T-helper 17 cell (primary cell): ENCODE measurements at regions not wholly inside any gene's neighbourhood (a gene's known extent, or its start where the extent isn't known, plus 50 kb on each side); places are given as distances from the start of the nearest gene placed in this dataset.

Source experiments
- ATAC-seq: fragments of 150-1000 bp; cut with Tn5 transposase; 2 replicates; pipeline ENCODE4 v1.10.0; 2021; ENCODE audit warnings: mild to moderate bottlenecking, moderate library complexity
- DNase-seq, 3 donors: peaks; one replicate each; pipeline versions ENCODE4 v3.0.0 to v3.0.0-alpha.2; 2020 to 2021
- H3K9me3 ChIP-seq: one replicate; pipeline ENCODE4 v1.7.0; 2013; ENCODE audit warnings: low read length, mild to moderate bottlenecking; ENCODE audit not compliant: control insufficient read depth, poor library complexity, severe bottlenecking
- H3K27ac Mint-ChIP-seq: one replicate; pipeline ENCODE4 v1.8.0; 2022; ENCODE audit warnings: mild to moderate bottlenecking, moderate library complexity, mixed read lengths
- H3K27me3 Mint-ChIP-seq: one replicate; pipeline ENCODE4 v1.8.0; 2022; ENCODE audit warnings: mixed read lengths
- H3K36me3 Mint-ChIP-seq: one replicate; pipeline ENCODE4 v1.8.0; 2022; ENCODE audit warnings: low read depth, mixed read lengths
- H3K4me1 Mint-ChIP-seq: one replicate; pipeline ENCODE4 v1.8.0; 2022; ENCODE audit warnings: mild to moderate bottlenecking, mixed read lengths
- H3K4me3 Mint-ChIP-seq: one replicate; pipeline ENCODE4 v1.8.0; 2022; ENCODE audit warnings: mild to moderate bottlenecking, moderate library complexity, mixed read lengths

GRCh38 chr7:86222806-86223205 lies 420.9 kb upstream of the GRM3 start:
- Mint-ChIP-seq H3K4me3 (no peak overlapping the region), H3K27ac (no peak overlapping the region), H3K4me1 (no peaks in the 10 kb centered on the region), H3K36me3 (no peaks in the 10 kb centered on the region), H3K27me3 (no peaks in the 10 kb centered on the region)
- no peaks in the 10 kb centered on the region for H3K9me3 ChIP-seq
- DNase-seq (no peak), ATAC-seq (no peak)

DNA sequence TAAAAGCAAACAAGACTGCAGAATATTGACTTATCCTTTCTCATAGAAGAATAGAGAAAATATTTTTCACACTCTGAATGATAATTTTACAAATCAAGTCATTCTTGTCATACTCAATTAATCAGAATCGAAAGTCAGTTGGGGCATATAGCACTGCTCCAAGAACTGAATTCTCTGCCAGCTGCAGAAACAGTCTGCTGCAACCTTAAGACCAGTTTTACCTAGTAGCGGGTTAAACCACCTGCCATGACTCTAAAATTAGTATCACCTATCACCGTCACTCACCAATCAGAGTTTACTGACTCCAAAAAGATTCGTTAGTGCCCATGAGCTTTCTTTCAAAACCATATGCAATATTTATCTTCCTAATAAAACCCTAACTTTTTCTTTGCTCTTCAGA lies 429.0 kb upstream of the GRM3 start:
- no peaks in the 10 kb centered on the region for H3K9me3 ChIP-seq
- H3K27me3 Mint-ChIP-seq: no peaks in the 10 kb centered on the region
- DNase-seq: no peak
- H3K4me3 Mint-ChIP-seq: no peak overlapping the region
- H3K27ac Mint-ChIP-seq: no peak overlapping the region
- ATAC-seq: no peak
- no peaks in the 10 kb centered on the region for H3K4me1 Mint-ChIP-seq
- H3K36me3 Mint-ChIP-seq: no peaks in the 10 kb centered on the region

- Mint-ChIP-seq H3K27me3 (no peaks in the 10 kb centered on the region), H3K4me1 (no peaks in the 10 kb centered on the region), H3K36me3 (no peaks in the 10 kb centered on the region), H3K4me3 (no peak overlapping the region), H3K27ac (no peak overlapping the region)
- ATAC-seq (no peak), DNase-seq (no peak)
- no peaks in the 10 kb centered on the region for H3K9me3 ChIP-seq
Observed at GRCh38 chr7:86212976-86213375, 430.7 kb upstream of the GRM3 start.

- H3K27ac Mint-ChIP-seq: no peak overlapping the region
- DNase-seq: no peak
- H3K27me3 Mint-ChIP-seq: no peaks in the 10 kb centered on the region
- H3K4me3 Mint-ChIP-seq: no peak overlapping the region
- no peaks in the 10 kb centered on the region for H3K4me1 Mint-ChIP-seq
- H3K36me3 Mint-ChIP-seq: no peaks in the 10 kb centered on the region
- ATAC-seq: no peak
- H3K9me3 ChIP-seq: no peaks in the 10 kb centered on the region
Observed at GRCh38 chr7:86209036-86209435, 434.7 kb upstream of the GRM3 start.

GRCh38 chr7:86207740-86208139 lies 436.0 kb upstream of the GRM3 start:
- H3K36me3 Mint-ChIP-seq: no peaks in the 10 kb centered on the region
- no peak overlapping the region for H3K4me3 Mint-ChIP-seq
- H3K27me3 Mint-ChIP-seq: no peaks in the 10 kb centered on the region
- DNase-seq (no peak), ATAC-seq (no peak)
- H3K9me3 ChIP-seq: no peaks in the 10 kb centered on the region
- no peaks in the 10 kb centered on the region for H3K4me1 Mint-ChIP-seq
- H3K27ac Mint-ChIP-seq: peak overlapping the region; percentile 24

DNA sequence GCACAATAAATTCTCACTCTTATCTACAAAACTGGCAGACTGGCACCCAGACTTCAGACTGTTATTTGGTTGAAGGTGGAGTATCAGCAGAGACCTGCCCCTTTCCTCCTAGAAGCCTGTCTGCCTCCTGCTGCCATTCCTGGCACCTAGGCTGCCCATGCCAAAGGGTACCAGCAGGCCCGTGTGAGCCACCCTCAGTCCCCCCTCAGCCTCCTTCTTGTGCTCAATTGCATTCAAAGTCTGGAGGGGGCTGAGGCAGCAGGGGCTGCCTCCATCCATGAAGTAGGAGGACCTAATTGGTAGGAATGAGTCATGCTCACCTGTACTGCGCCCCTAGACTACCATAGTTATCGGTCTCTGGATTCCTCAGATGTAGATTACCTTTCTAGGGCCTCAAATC lies 440.9 kb upstream of the GRM3 start:
- Mint-ChIP-seq H3K4me3 (no peak overlapping the region), H3K4me1 (no peaks in the 10 kb centered on the region), H3K27me3 (no peaks in the 10 kb centered on the region), H3K36me3 (no peaks in the 10 kb centered on the region), H3K27ac (no peak overlapping the region)
- no peak for ATAC-seq
- DNase-seq: no peak
- no peaks in the 10 kb centered on the region for H3K9me3 ChIP-seq

GRCh38 chr7:86201767-86202166 lies 441.9 kb upstream of the GRM3 start:
- H3K27me3 Mint-ChIP-seq: no peaks in the 10 kb centered on the region
- H3K27ac Mint-ChIP-seq: no peak overlapping the region
- H3K36me3 Mint-ChIP-seq: no peaks in the 10 kb centered on the region
- DNase-seq (no peak), ATAC-seq (no peak)
- no peaks in the 10 kb centered on the region for H3K4me1 Mint-ChIP-seq
- H3K9me3 ChIP-seq: no peaks in the 10 kb centered on the region
- H3K4me3 Mint-ChIP-seq: no peak overlapping the region

DNA sequence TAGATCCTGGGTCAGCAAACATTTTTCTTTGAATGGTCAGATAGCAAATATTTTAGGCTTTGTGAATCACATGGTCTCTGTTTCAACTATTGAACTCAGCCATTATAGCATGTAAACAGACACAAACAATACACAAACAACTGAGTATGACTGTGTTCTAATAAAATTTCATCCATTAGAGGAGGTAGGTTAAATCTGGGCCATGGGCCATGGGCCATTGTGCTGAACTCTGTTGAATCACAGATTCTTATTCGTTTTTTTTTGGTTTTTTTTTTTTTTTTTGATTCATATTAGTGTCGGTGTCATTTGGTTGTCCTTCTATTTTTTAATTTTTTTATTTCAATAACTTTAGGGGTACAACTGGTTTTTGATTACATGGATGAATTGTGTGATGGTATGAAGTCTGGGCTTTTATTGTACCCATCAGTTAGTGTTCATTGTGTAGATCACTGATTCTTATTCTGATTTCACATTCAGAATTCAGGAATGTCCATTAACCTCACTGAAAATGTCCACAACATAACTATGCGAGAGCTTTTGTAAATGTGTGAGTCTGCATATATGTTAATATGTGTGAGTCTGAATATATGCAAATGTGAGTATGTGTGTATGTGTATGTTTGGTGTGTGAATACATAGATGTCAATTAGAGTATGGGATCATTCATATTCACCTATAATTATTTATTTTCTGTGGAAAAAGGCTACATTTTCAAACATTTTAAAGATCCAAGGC lies 443.7 kb upstream of the GRM3 start:
- no peak for DNase-seq
- no peaks in the 10 kb centered on the region for H3K4me1 Mint-ChIP-seq
- H3K27ac Mint-ChIP-seq: no peak overlapping the region
- ATAC-seq: no peak
- no peak overlapping the region for H3K4me3 Mint-ChIP-seq
- no peaks in the 10 kb centered on the region for H3K9me3 ChIP-seq
- no peaks in the 10 kb centered on the region for H3K36me3 Mint-ChIP-seq
- H3K27me3 Mint-ChIP-seq: no peaks in the 10 kb centered on the region

GRCh38 chr7:86190351-86190750 lies 453.4 kb upstream of the GRM3 start:
- H3K36me3 Mint-ChIP-seq: no peaks in the 10 kb centered on the region
- ATAC-seq: no peak
- H3K27ac Mint-ChIP-seq: no peak overlapping the region
- H3K4me3 Mint-ChIP-seq: no peak overlapping the region
- DNase-seq: no peak
- H3K27me3 Mint-ChIP-seq: no peaks in the 10 kb centered on the region
- H3K9me3 ChIP-seq: no peaks in the 10 kb centered on the region
- H3K4me1 Mint-ChIP-seq: no peaks in the 10 kb centered on the region

GRCh38 chr7:86181474-86181873 lies 462.2 kb upstream of the GRM3 start:
- DNase-seq (no peak), ATAC-seq (no peak)
- H3K9me3 ChIP-seq: no peaks in the 10 kb centered on the region
- H3K4me3 Mint-ChIP-seq: no peak overlapping the region
- H3K27ac Mint-ChIP-seq: no peak overlapping the region
- no peaks in the 10 kb centered on the region for H3K4me1 Mint-ChIP-seq
- no peaks in the 10 kb centered on the region for H3K27me3 Mint-ChIP-seq
- no peaks in the 10 kb centered on the region for H3K36me3 Mint-ChIP-seq

DNA sequence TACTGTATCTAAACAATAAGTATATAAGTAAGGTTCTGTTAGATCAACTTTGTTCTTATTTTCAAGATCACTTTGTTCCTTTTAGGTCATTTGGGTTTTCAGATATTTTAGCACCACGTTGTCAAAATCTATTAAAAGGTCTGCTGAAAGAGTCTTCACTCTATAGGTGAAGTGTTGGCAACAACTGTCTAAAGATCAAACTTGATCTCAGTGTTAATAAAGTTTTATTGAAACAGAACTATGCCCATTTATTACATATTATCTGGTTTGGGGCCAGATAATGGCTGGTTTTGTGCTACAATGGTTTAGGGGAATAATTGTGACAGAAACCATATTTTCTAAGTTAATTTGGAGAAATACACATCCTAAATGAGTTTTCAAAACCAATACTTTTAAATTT lies 478.9 kb upstream of the GRM3 start:
- H3K9me3 ChIP-seq: no peaks in the 10 kb centered on the region
- no peak for DNase-seq
- H3K4me3 Mint-ChIP-seq: no peak overlapping the region
- H3K36me3 Mint-ChIP-seq: no peaks in the 10 kb centered on the region
- no peak overlapping the region for H3K27ac Mint-ChIP-seq
- no peak for ATAC-seq
- no peaks in the 10 kb centered on the region for H3K4me1 Mint-ChIP-seq
- H3K27me3 Mint-ChIP-seq: no peaks in the 10 kb centered on the region

- no peaks in the 10 kb centered on the region for H3K27me3 Mint-ChIP-seq
- no peaks in the 10 kb centered on the region for H3K4me1 Mint-ChIP-seq
- no peak for DNase-seq
- no peak overlapping the region for H3K4me3 Mint-ChIP-seq
- H3K9me3 ChIP-seq: no peaks in the 10 kb centered on the region
- no peak for ATAC-seq
- no peaks in the 10 kb centered on the region for H3K36me3 Mint-ChIP-seq
- H3K27ac Mint-ChIP-seq: no peak overlapping the region
Observed at GRCh38 chr7:86158111-86158510, 485.6 kb upstream of the GRM3 start.

DNA sequence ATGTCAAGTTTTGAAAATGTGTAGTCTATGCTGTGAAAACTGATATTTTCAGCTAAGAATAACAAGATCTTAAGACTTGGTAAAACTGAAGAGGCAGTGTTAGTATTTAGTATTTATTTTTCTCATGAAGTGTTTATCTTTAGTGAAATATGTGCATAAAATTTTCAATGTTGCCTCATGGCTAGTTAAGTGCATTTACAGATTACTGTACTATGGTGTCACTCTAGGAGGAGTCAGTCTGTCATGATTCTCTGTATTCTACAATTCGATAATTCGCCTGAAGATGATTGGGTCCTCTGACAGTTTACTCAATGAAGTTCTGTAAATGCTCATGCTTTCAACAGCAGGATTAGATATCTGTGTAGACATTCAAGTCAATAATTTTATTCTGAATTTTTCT lies 488.1 kb upstream of the GRM3 start:
- no peaks in the 10 kb centered on the region for H3K9me3 ChIP-seq
- Mint-ChIP-seq H3K4me3 (no peak overlapping the region), H3K27me3 (no peaks in the 10 kb centered on the region), H3K36me3 (no peaks in the 10 kb centered on the region), H3K4me1 (no peaks in the 10 kb centered on the region), H3K27ac (no peak overlapping the region)
- DNase-seq (no peak), ATAC-seq (no peak)

- Mint-ChIP-seq H3K27me3 (no peaks in the 10 kb centered on the region), H3K36me3 (no peaks in the 10 kb centered on the region), H3K4me1 (no peaks in the 10 kb centered on the region), H3K4me3 (no peak overlapping the region), H3K27ac (no peak overlapping the region)
- no peak for DNase-seq
- no peaks in the 10 kb centered on the region for H3K9me3 ChIP-seq
- ATAC-seq: no peak
Observed at GRCh38 chr7:86152926-86153325, 490.8 kb upstream of the GRM3 start.
